ENCODE measurements at regions not wholly inside any gene's neighbourhood (a gene's known extent, or its start where the extent isn't known, plus 50 kb on each side); places are given as distances from the start of the nearest gene placed in this dataset.

GRCh38 chr6:43997345-43997677 is 129.9 kb downstream of the MRPL14 start:
- no peak for DNase-seq

- no peak for DNase-seq
Observed at GRCh38 chr6:43996618-43997344, 130.5 kb downstream of the MRPL14 start.

- no peak for DNase-seq
Observed at GRCh38 chr6:43995137-43995536, 132.1 kb downstream of the MRPL14 start.

- DNase-seq = peak; percentile 35
Observed at GRCh38 chr6:43993881-43994523, 133.2 kb downstream of the MRPL14 start.

- DNase-seq = no peak
Observed at GRCh38 chr6:43992783-43993644, 134.2 kb downstream of the MRPL14 start.

- DNase-seq = no peak
Observed at GRCh38 chr6:43992126-43992663, 135.1 kb downstream of the MRPL14 start.

GRCh38 chr6:43990627-43991619 is 136.3 kb downstream of the MRPL14 start:
- peak; percentile 65 for DNase-seq

- peak; percentile 63 for DNase-seq
Observed at GRCh38 chr6:43990275-43990626, 137.0 kb downstream of the MRPL14 start.

- DNase-seq = peak; percentile 17
Observed at GRCh38 chr6:43989581-43990146, 137.6 kb downstream of the MRPL14 start.

- no peak for DNase-seq
Observed at GRCh38 chr6:43988801-43989200, 138.5 kb downstream of the MRPL14 start.

GRCh38 chr6:43987838-43988439 is 139.3 kb downstream of the MRPL14 start:
- no peak for DNase-seq

GRCh38 chr6:43986177-43986825 is 141.0 kb downstream of the MRPL14 start:
- no peak for DNase-seq

GRCh38 chr6:43985329-43985728 is 141.9 kb downstream of the MRPL14 start:
- DNase-seq = no peak

GRCh38 chr6:43984442-43985321 is 142.6 kb downstream of the MRPL14 start:
- DNase-seq = no peak

GRCh38 chr6:43983632-43984031 is 143.6 kb downstream of the MRPL14 start:
- DNase-seq = no peak

GRCh38 chr6:43983191-43983590 is 144.1 kb downstream of the MRPL14 start:
- no peak for DNase-seq

GRCh38 chr6:43982084-43982625 is 145.1 kb downstream of the MRPL14 start:
- no peak for DNase-seq

GRCh38 chr6:43981363-43981990 is 145.8 kb downstream of the MRPL14 start:
- DNase-seq = no peak
